ENCODE measurements at regions not wholly inside any gene's neighbourhood (a gene's known extent, or its start where the extent isn't known, plus 50 kb on each side); places are given as distances from the start of the nearest gene placed in this dataset.

DNA sequence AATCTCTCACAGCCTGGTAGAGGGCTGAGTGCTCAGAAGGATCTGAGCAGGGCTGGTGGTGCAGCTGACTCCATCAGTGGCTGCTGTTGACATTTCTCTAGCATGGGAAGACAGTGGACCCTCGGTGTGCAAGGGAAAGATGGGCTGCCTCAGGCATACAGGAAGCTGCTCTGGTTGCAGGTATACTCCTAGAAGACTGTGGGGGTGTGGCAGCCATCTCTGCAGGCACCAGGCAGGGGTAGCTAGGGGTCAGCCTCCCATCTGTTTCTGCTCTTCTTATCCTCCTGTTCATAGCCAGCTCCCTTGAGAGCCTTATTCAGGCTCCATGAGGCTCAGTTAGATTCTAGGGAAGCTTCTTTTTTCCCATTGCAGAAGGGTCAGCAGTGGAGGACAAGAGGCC, 475.5 kb downstream of the TSHZ3 start:
- H3K4me3 ChIP-seq = no peak overlapping the region
- no peak overlapping the region for H3K27ac ChIP-seq
- no peaks in the 10 kb centered on the region for H3K9me3 ChIP-seq
- 67 to 93% methylated on average over 1 of the region's 1 CpG for WGBS, 2 donors
- TF ChIP-seq POLR2AphosphoS5 (IDR thresholded peaks at IDR 0.05) (no peak), EP300 (IDR thresholded peaks at IDR 0.05) (no peak), POLR2A (IDR thresholded peaks at IDR 0.05) (no peak)
- TF ChIP-seq, protein P1, sequence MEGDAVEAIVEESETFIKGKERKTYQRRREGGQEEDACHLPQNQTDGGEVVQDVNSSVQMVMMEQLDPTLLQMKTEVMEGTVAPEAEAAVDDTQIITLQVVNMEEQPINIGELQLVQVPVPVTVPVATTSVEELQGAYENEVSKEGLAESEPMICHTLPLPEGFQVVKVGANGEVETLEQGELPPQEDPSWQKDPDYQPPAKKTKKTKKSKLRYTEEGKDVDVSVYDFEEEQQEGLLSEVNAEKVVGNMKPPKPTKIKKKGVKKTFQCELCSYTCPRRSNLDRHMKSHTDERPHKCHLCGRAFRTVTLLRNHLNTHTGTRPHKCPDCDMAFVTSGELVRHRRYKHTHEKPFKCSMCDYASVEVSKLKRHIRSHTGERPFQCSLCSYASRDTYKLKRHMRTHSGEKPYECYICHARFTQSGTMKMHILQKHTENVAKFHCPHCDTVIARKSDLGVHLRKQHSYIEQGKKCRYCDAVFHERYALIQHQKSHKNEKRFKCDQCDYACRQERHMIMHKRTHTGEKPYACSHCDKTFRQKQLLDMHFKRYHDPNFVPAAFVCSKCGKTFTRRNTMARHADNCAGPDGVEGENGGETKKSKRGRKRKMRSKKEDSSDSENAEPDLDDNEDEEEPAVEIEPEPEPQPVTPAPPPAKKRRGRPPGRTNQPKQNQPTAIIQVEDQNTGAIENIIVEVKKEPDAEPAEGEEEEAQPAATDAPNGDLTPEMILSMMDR (IDR thresholded peaks at IDR 0.05) = no peak
- DNase-seq (no peak), ATAC-seq (ENCODE audit: low FRiP score in 2 of 2) (no peak)
- no peaks in the 10 kb centered on the region for H3K4me1 ChIP-seq
- H3K27me3 ChIP-seq = no peaks in the 10 kb centered on the region
- H3K36me3 ChIP-seq = no peaks in the 10 kb centered on the region

DNA sequence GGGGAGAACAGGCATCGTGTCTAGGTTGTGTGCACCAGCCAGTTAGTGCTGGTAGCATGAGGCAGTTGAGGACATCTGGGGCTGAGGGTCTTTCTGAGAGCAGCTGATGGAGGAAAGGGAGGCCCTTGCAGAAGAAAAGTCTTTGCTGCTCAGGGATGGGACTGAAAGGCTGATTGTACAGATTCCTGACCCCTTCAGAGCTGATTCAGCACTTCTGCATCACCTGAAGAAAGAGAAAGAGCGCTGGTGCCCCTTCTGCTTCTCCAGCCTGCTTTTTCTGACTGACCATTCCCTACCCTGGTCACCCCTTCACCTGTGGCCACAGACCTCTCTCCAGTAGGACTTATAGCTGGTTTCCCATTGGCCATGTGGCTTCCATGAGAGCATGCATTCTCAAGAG, 476.2 kb downstream of the TSHZ3 start:
- H3K4me3 ChIP-seq = no peak overlapping the region
- H3K4me1 ChIP-seq = no peaks in the 10 kb centered on the region
- no peaks in the 10 kb centered on the region for H3K36me3 ChIP-seq
- DNase-seq = no peak
- WGBS, 2 donors = 68 to 84% methylated on average over 2 of the region's 2 CpGs
- no peak for ATAC-seq (ENCODE audit: low FRiP score in 2 of 2)
- TF ChIP-seq POLR2AphosphoS5 (IDR thresholded peaks at IDR 0.05) (no peak), POLR2A (IDR thresholded peaks at IDR 0.05) (no peak), EP300 (IDR thresholded peaks at IDR 0.05) (no peak)
- TF ChIP-seq, protein P1 (IDR thresholded peaks at IDR 0.05) = no peak
- H3K27ac ChIP-seq = no peak overlapping the region
- H3K9me3 ChIP-seq = no peaks in the 10 kb centered on the region
- no peaks in the 10 kb centered on the region for H3K27me3 ChIP-seq

DNA sequence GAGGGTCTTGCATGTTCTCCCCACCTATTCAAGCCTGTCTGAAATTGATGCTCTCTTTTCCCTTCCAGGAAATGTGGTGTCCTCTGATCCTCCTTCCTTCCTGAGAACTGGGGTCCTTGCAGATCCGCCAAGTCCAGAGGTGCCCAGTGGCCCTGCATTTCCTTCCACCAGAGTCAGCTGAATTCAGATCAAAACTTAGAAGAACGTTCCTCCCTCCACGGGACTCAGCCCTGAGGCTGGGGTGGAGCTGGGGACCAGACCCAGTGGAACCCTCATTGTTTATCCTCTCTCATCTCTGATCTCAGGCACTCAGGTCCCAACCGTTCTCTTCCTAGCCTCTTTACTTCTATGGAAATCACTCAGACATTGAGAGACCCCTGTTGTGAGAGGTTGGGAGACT, 477.3 kb downstream of the TSHZ3 start:
- no peaks in the 10 kb centered on the region for H3K27me3 ChIP-seq
- H3K9me3 ChIP-seq = no peaks in the 10 kb centered on the region
- H3K36me3 ChIP-seq = no peaks in the 10 kb centered on the region
- DNase-seq = no peak
- WGBS, 2 donors = 68 to 76% methylated on average over 4 of the region's 4 CpGs
- no peak overlapping the region for H3K27ac ChIP-seq
- ATAC-seq (ENCODE audit: low FRiP score in 2 of 2) = no peak
- H3K4me3 ChIP-seq = no peak overlapping the region
- no peaks in the 10 kb centered on the region for H3K4me1 ChIP-seq
- TF ChIP-seq POLR2AphosphoS5 (IDR thresholded peaks at IDR 0.05) (no peak), EP300 (IDR thresholded peaks at IDR 0.05) (no peak), POLR2A (IDR thresholded peaks at IDR 0.05) (no peak)
- TF ChIP-seq, protein P1 (IDR thresholded peaks at IDR 0.05) = no peak

DNA sequence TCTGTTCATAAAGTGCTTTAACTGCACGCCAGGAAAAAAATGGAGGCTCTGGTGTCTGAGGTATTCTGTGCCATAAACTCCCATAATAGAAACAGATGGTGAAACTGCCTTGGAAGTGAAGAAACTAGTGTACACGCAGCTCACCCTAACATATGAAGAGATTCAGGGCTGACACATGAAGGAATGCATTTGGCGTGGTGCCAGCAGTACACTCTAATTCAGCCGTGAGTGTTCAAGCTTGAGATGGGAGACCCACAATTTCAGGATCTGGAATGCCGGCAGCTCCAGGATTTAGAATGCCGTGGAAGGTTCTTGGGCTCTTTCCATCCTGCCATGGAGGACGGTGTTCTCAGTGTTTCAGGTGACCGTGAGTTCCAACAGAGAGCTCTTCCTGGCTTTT, 478.4 kb downstream of the TSHZ3 start:
- no peaks in the 10 kb centered on the region for H3K36me3 ChIP-seq
- 43 to 52% methylated on average over 8 of the region's 8 CpGs for WGBS, 2 donors
- no peaks in the 10 kb centered on the region for H3K9me3 ChIP-seq
- TF ChIP-seq POLR2AphosphoS5 (IDR thresholded peaks at IDR 0.05) = no peak
- no peak for TF ChIP-seq EP300 (IDR thresholded peaks at IDR 0.05)
- TF ChIP-seq, protein P1 (IDR thresholded peaks at IDR 0.05) = no peak
- TF ChIP-seq POLR2A (IDR thresholded peaks at IDR 0.05) = no peak
- H3K4me3 ChIP-seq = no peak overlapping the region
- H3K27me3 ChIP-seq = no peaks in the 10 kb centered on the region
- no peak for DNase-seq
- H3K27ac ChIP-seq = no peak overlapping the region
- H3K4me1 ChIP-seq = no peaks in the 10 kb centered on the region
- ATAC-seq (ENCODE audit: low FRiP score in 2 of 2) = no peak

DNA sequence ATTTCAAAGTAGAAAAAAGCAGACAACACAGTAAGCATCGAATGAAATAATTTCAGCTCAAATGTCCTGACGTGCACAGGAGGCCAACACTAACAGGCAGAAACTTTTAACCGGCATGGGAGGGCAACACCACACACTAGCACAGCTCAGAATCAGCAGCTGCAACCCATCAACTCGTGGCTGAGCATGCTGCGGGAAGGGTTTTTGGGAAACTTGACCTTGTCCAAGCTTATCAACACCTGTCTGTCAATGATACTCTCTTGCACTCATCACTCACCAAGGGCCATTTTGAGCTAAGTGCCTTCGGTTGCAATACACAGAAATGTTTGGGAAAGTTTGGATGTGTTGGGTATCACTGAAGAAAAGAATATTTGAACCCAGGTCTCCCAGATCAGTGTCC, 483.7 kb downstream of the TSHZ3 start:
- Histone ChIP-seq H3K4me1 (no peaks in the 10 kb centered on the region), H3K9me3 (no peaks in the 10 kb centered on the region), H3K4me3 (no peak overlapping the region), H3K27ac (no peak overlapping the region), H3K36me3 (no peaks in the 10 kb centered on the region), H3K27me3 (no peaks in the 10 kb centered on the region)
- no peak for ATAC-seq (ENCODE audit: low FRiP score in 2 of 2)
- TF ChIP-seq, protein P1 (IDR thresholded peaks at IDR 0.05) = no peak
- TF ChIP-seq POLR2A (IDR thresholded peaks at IDR 0.05) = no peak
- TF ChIP-seq EP300 (IDR thresholded peaks at IDR 0.05) = no peak
- no peak for TF ChIP-seq POLR2AphosphoS5 (IDR thresholded peaks at IDR 0.05)
- no peak for DNase-seq
- 77 to 86% methylated on average over 6 of the region's 6 CpGs for WGBS, 2 donors
